HG03439 (cell line): ENCODE measurements at regions not wholly inside any gene's neighbourhood (a gene's known extent, or its start where the extent isn't known, plus 50 kb on each side); places are given as distances from the start of the nearest gene placed in this dataset.
A peak's percentile ranks its signal among the peaks of the same experiment; 100 is the strongest.
"Not testable (repeated sequence)": the region's sequence is repeated elsewhere in the genome, so short reads cannot be mapped to it uniquely, and the experiment has no call there.

Experiments
- ATAC-seq: cut with Tn5 transposase; IDR thresholded peaks from one replicate; pipeline ENCODE4 v1.9.1; 2021; ENCODE audit warnings: mild to moderate bottlenecking, moderate library complexity; ENCODE audit not compliant: unreplicated experiment

DNA sequence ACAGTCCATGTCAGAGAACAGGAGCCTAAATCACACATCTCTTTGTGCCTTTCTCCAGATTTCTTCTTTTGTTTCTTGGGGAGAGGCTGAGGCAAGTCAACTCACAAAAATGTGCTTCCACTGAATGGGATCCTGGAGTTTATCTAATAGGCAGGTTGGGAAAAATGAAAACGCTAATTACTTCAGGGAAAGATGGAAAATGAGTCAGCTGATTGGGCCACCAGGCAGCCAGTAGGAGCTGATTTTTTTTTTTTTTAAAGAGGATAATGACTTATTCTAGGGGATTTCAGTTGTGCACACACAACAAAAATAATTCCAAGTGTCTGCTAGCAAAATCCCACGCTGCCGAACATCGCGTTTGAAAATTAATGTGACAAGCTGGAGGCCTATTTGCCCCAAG, 412.8 kb upstream of the ZMIZ1 start:
- no peak for ATAC-seq

- ATAC-seq: no peak
Measured at GRCh38 chr10:78656417-78657162, 412.2 kb upstream of the ZMIZ1 start.

- no peak for ATAC-seq
Measured at GRCh38 chr10:78657163-78657861, 411.5 kb upstream of the ZMIZ1 start.

GRCh38 chr10:78657862-78658165, 411.0 kb upstream of the ZMIZ1 start:
- ATAC-seq: no peak

DNA sequence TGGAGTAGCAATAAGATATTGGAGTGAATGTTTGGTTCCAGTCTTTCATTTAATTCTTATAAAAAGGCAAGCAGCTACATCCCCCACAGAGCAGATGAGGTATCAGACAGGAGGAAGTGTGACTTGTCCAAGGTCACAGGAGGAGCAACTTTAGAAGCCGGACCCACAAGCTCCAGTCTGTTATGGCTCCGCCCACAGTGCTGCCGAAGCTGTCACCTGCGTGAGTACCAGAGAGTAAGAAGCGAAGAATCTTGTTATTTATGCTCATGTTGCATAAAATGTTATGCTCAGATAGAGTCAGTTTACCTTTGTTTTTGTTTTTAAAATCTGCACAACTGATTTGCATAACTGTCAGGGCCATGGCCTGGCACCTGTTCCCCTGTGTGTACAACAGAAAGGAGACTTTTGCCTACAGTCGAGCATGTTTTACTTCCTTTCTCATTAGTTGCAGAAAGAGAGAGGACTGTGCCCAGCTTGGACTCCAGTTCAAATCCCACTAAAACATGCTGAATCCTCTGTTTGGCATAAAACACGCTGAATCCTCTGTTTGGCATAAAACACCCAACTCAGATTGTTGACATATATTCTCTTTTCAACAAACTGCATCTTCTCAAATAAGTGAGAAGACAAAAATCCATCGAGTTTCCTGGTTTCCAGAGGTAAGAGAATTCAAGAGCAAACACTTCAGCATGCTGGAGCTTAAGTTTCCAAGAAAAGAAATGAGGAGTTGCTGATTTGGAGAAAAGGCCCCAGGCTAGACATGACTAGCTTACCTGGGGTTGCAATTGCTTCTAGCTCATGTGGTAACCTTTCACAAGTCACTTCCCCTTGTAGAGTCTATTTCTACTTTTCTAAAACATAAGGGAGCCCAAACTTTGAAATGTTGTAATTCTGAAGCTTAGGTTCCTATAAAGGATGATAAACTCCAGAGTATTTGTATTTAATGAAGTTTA, 409.8 kb upstream of the ZMIZ1 start:
- peak; percentile 68 for ATAC-seq

GRCh38 chr10:78659598-78659967, 409.2 kb upstream of the ZMIZ1 start:
- ATAC-seq: no peak

- no peak for ATAC-seq
Measured at GRCh38 chr10:78660446-78661106, 408.2 kb upstream of the ZMIZ1 start.

DNA sequence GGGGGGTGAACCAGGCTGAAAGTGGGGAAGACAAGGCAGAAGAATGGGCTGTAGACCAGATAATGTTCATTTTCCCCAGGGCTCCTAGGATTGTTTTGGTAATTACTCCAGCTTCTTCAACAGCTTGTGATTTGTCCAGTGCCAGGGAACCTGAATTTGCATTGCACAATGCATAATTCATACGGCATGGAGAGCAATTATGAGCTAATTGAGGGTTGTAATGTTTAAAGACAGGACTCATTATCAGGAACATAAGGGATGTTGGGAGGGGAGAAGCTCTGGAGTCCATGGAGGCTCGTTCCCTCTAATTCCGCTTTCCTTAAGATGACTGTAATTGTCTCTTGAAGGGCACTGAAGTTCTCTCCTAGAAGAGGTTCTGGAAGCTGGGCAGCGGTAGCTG, 405.0 kb upstream of the ZMIZ1 start:
- no peak for ATAC-seq

GRCh38 chr10:78664929-78665553, 403.7 kb upstream of the ZMIZ1 start:
- no peak for ATAC-seq

GRCh38 chr10:78672918-78673317, 395.8 kb upstream of the ZMIZ1 start:
- ATAC-seq: no peak

DNA sequence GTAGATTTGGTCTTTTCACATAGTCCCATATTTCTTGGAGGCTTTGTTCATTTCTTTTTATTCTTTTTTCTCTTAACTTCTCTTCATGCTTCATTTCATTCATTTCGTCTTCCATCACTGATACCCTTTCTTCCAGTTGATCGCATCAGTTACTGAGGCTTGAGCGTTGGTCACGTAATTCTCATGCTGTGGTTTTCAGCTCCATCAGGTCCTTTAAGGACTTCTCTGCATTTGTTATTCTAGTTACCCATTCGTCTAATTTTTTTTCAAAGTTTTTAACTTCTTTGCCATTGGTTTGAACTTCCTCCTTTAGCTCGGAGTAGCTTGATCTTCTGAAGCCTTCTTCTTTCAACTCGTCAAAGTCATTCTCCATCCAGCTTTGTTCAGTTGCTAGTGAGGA, 387.6 kb upstream of the ZMIZ1 start:
- not testable (repeated sequence) for ATAC-seq

DNA sequence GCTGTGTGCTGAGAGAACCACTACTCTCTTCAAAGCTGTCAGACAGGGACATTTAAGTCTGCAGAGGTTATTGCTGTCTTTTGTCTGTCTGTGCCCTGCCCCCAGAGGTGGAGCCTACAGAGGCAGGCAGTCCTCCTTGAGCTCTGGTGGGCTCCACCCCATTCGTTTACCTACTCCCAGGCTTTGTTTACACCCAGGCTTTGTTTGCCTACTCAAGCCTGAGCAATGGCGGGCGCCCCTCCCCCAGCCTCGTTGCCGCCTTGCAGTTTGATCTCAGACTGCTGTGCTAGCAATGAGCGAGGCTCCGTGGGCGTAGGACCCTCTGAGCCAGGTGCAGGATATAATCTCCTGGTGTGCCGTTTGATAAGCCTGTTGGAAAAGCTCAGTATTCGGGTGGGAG, 386.8 kb upstream of the ZMIZ1 start:
- not testable (repeated sequence) for ATAC-seq

DNA sequence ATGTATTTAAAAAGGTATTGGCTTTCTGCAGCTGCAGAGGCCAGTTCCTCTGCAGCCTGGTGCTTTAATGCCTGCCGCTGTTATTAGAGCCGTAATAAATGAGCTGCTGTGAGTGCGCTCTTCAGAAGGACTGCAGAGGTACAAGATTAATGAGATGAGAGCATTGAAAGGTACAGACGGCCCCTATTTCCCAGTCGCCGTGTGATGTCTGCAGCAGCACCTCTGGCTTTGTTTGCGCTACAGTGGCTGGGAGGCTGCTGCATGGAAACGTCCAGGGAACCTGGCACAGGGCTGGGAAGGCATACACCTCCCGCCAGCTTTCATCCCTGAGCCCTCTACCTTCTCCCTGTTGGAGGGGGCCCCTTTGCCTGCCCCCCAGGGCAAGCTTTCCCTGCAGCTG, 383.8 kb upstream of the ZMIZ1 start:
- no peak for ATAC-seq

- no peak for ATAC-seq
Measured at GRCh38 chr10:78685466-78686103, 383.2 kb upstream of the ZMIZ1 start.

DNA sequence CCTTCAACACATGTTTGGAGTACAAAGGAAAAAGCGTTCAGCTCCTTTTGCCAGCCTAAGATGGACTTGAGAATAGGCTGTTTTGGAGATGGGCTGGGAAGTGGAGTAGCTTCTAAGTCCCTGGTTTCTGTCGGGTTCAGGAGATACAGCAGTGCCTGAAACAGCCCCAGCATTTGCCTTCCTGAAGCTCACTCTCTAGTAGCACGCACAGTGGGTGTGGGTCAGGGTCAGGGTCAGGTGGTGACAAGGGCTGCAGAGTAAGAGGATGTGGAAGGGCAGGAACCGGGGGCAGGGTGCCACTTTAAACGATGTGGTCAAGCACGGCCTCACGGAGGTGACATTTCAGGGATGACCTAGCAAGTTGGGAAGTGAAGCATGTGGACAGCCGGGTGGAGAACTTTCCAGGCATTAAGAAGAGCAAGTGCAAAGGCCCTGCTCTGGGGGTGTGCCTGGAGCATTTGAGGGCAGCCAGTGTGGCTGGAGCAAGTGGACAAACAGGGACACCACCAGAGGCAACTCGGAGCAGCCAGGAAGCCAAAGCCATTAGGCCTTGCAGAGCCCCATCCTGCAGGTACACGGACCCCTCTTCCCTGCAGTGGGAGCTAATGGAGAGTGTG, 382.2 kb upstream of the ZMIZ1 start:
- no peak for ATAC-seq

GRCh38 chr10:78687626-78688025, 381.1 kb upstream of the ZMIZ1 start:
- ATAC-seq: no peak

- ATAC-seq: no peak
Measured at GRCh38 chr10:78688230-78688900, 380.4 kb upstream of the ZMIZ1 start.

- no peak for ATAC-seq
Measured at GRCh38 chr10:78688901-78689583, 379.7 kb upstream of the ZMIZ1 start.

- no peak for ATAC-seq
Measured at GRCh38 chr10:78689584-78689935, 379.2 kb upstream of the ZMIZ1 start.
